BLaER1 treated with 17β-estradiol and CSF1 and Interleukin-3, amounts not matched to agents 10 nM and 100 nM (cell line): ENCODE measurements at regions not wholly inside any gene's neighbourhood (a gene's known extent, or its start where the extent isn't known, plus 50 kb on each side); places are given as distances from the start of the nearest gene placed in this dataset.
A peak's percentile ranks its signal among the peaks of the same experiment; 100 is the strongest.

Experiments
- H3K27ac ChIP-seq, 11 experiments: shearing (Covaris generic); formaldehyde crosslinking; 2 replicates each; pipeline ENCODE4 v1.8.1; 2022
- H3K27me3 ChIP-seq, 11 experiments: shearing (Covaris generic); formaldehyde crosslinking; 2 replicates each; pipeline ENCODE4 v1.8.1; 2022
- H3K36me3 ChIP-seq, 11 experiments: shearing (Covaris generic); formaldehyde crosslinking; 2 replicates each; pipeline ENCODE4 v1.8.1; 2022
- H3K4me1 ChIP-seq, 10 experiments: shearing (Covaris generic); formaldehyde crosslinking; 2 replicates each; pipeline ENCODE4 v1.8.1; 2022
- H3K4me2 ChIP-seq, 11 experiments: shearing (Covaris generic); formaldehyde crosslinking; 2 replicates each; pipeline ENCODE4 v1.8.1; 2022
- H3K4me3 ChIP-seq, 10 experiments: shearing (Covaris generic); formaldehyde crosslinking; 2 replicates each; pipeline ENCODE4 v1.8.1; 2022
- H3K9ac ChIP-seq, 11 experiments: shearing (Covaris generic); formaldehyde crosslinking; 2 replicates each; pipeline ENCODE4 v1.8.1; 2022
- H3K9me3 ChIP-seq, 11 experiments: shearing (Covaris generic); formaldehyde crosslinking; replicated peaks in 1 of 11; 2 replicates each; pipeline ENCODE4 v1.8.1; 2022
- H4K20me1 ChIP-seq, 11 experiments: shearing (Covaris generic); formaldehyde crosslinking; 2 replicates each; pipeline ENCODE4 v1.8.1; 2022
- Cebpa-rat ChIP-seq, 11 experiments: shearing (Covaris generic); IDR thresholded peaks; 2 replicates each; pipeline ENCODE4 v1.8.1; 2022

GRCh38 chr2:234607691-234608090, 110.8 kb upstream of the ARL4C start:
- H3K4me2 ChIP-seq, result no peak overlapping the region
- no peak overlapping the region for H3K4me3 ChIP-seq
- no peak for TF ChIP-seq Cebpa-rat (IDR thresholded peaks at IDR 0.05)
- H3K36me3 ChIP-seq, result no peaks in the 10 kb centered on the region
- peaks cover 0 to 9% (median 0%) of the 10 kb centered on the region in 10 experiments; a peak in 6 of 20 replicates for H3K4me1 ChIP-seq
- no peak overlapping the region for H3K27ac ChIP-seq
- H3K27me3 ChIP-seq, result no peaks in the 10 kb centered on the region
- peaks cover 11 to 28% (median 16%) of the 10 kb centered on the region in 11 experiments; a peak in 19 of 22 replicates for H3K9me3 ChIP-seq
- no peak overlapping the region for H3K9ac ChIP-seq
- no peaks in the 10 kb centered on the region for H4K20me1 ChIP-seq

GRCh38 chr2:234606896-234607295, 110.0 kb upstream of the ARL4C start:
- Histone ChIP-seq H3K36me3 (no peaks in the 10 kb centered on the region), H3K4me3 (no peak overlapping the region), H3K27ac (no peak overlapping the region), H3K9me3 (peaks cover 6 to 22% (median 10%) of the 10 kb centered on the region in 11 experiments; a peak in 19 of 22 replicates), H3K9ac (no peak overlapping the region), H4K20me1 (no peaks in the 10 kb centered on the region), H3K4me2 (no peak overlapping the region), H3K4me1 (peaks cover 0 to 9% (median 0%) of the 10 kb centered on the region in 10 experiments; a peak in 6 of 20 replicates), H3K27me3 (no peaks in the 10 kb centered on the region)
- TF ChIP-seq Cebpa-rat (IDR thresholded peaks at IDR 0.05), result no peak

GRCh38 chr2:234603619-234604018, 106.7 kb upstream of the ARL4C start:
- Histone ChIP-seq H3K9ac (no peak overlapping the region), H3K4me1 (peaks cover 0 to 9% (median 0%) of the 10 kb centered on the region in 10 experiments; a peak in 6 of 20 replicates), H3K36me3 (no peaks in the 10 kb centered on the region), H3K4me2 (no peak overlapping the region), H4K20me1 (no peaks in the 10 kb centered on the region), H3K4me3 (no peak overlapping the region), H3K27me3 (no peaks in the 10 kb centered on the region), H3K9me3 (no peaks in the 10 kb centered on the region), H3K27ac (no peak overlapping the region)
- TF ChIP-seq Cebpa-rat (IDR thresholded peaks at IDR 0.05), result no peak

- Histone ChIP-seq H3K27me3 (no peaks in the 10 kb centered on the region), H4K20me1 (no peaks in the 10 kb centered on the region), H3K9me3 (no peaks in the 10 kb centered on the region), H3K27ac (no peak overlapping the region), H3K36me3 (no peaks in the 10 kb centered on the region), H3K4me3 (no peak overlapping the region), H3K4me1 (peaks cover 0 to 13% (median 8%) of the 10 kb centered on the region in 10 experiments; a peak in 11 of 20 replicates), H3K4me2 (no peak overlapping the region), H3K9ac (no peak overlapping the region)
- no peak for TF ChIP-seq Cebpa-rat (IDR thresholded peaks at IDR 0.05)
Observed at GRCh38 chr2:234601213-234601612, 104.3 kb upstream of the ARL4C start.

- Histone ChIP-seq H3K4me2 (peak overlapping the region in 2 of 11 experiments; percentile 42 to 52; a peak in 1 of 22 replicates), H3K9ac (no peak overlapping the region), H3K27ac (no peak overlapping the region), H3K36me3 (no peaks in the 10 kb centered on the region), H3K27me3 (no peaks in the 10 kb centered on the region), H3K4me3 (no peak overlapping the region), H4K20me1 (no peaks in the 10 kb centered on the region), H3K4me1 (peaks cover 0 to 18% (median 10%) of the 10 kb centered on the region in 10 experiments; a peak in 12 of 20 replicates), H3K9me3 (no peaks in the 10 kb centered on the region; a peak in 1 of 22 replicates)
- TF ChIP-seq Cebpa-rat (IDR thresholded peaks at IDR 0.05), result no peak
Observed at GRCh38 chr2:234597576-234597861, 100.6 kb upstream of the ARL4C start.

GRCh38 chr2:234596696-234597575, 100.1 kb upstream of the ARL4C start:
- peaks cover 0 to 18% (median 10%) of the 10 kb centered on the region in 10 experiments; a peak in 12 of 20 replicates for H3K4me1 ChIP-seq
- H3K36me3 ChIP-seq, result no peaks in the 10 kb centered on the region
- H3K4me2 ChIP-seq, result peak overlapping the region in 7 of 11 experiments; percentile 10 to 52 (median 41); a peak in 8 of 22 replicates
- H3K9me3 ChIP-seq, result no peaks in the 10 kb centered on the region; a peak in 1 of 22 replicates
- H3K9ac ChIP-seq, result no peak overlapping the region
- H3K27me3 ChIP-seq, result no peaks in the 10 kb centered on the region
- no peaks in the 10 kb centered on the region for H4K20me1 ChIP-seq
- TF ChIP-seq Cebpa-rat (IDR thresholded peaks at IDR 0.05), result no peak
- no peak overlapping the region for H3K27ac ChIP-seq
- no peak overlapping the region for H3K4me3 ChIP-seq

- peaks cover 0 to 18% (median 10%) of the 10 kb centered on the region in 10 experiments; a peak in 12 of 20 replicates for H3K4me1 ChIP-seq
- H3K36me3 ChIP-seq, result no peaks in the 10 kb centered on the region
- H3K9ac ChIP-seq, result no peak overlapping the region
- H3K4me3 ChIP-seq, result no peak overlapping the region
- H3K27me3 ChIP-seq, result no peaks in the 10 kb centered on the region
- no peaks in the 10 kb centered on the region; a peak in 1 of 22 replicates for H3K9me3 ChIP-seq
- H3K27ac ChIP-seq, result no peak overlapping the region
- TF ChIP-seq Cebpa-rat (IDR thresholded peaks at IDR 0.05), result no peak
- no peaks in the 10 kb centered on the region for H4K20me1 ChIP-seq
- H3K4me2 ChIP-seq, result no peak overlapping the region
Observed at GRCh38 chr2:234595829-234596228, 98.9 kb upstream of the ARL4C start.

GRCh38 chr2:234594715-234595114, 97.8 kb upstream of the ARL4C start:
- no peak for TF ChIP-seq Cebpa-rat (IDR thresholded peaks at IDR 0.05)
- no peak overlapping the region for H3K27ac ChIP-seq
- H3K4me1 ChIP-seq, result peaks cover 0 to 18% (median 10%) of the 10 kb centered on the region in 10 experiments; a peak in 12 of 20 replicates
- H3K4me3 ChIP-seq, result no peak overlapping the region
- H3K4me2 ChIP-seq, result no peak overlapping the region
- no peaks in the 10 kb centered on the region for H4K20me1 ChIP-seq
- H3K27me3 ChIP-seq, result no peaks in the 10 kb centered on the region
- H3K9me3 ChIP-seq, result no peaks in the 10 kb centered on the region; a peak in 1 of 22 replicates
- no peaks in the 10 kb centered on the region for H3K36me3 ChIP-seq
- no peak overlapping the region for H3K9ac ChIP-seq

- Histone ChIP-seq H3K27me3 (no peaks in the 10 kb centered on the region), H3K4me1 (peaks cover 0 to 18% (median 10%) of the 10 kb centered on the region in 10 experiments; a peak in 12 of 20 replicates), H3K9ac (no peak overlapping the region), H3K9me3 (no peaks in the 10 kb centered on the region; a peak in 1 of 22 replicates), H3K27ac (no peak overlapping the region), H4K20me1 (no peaks in the 10 kb centered on the region), H3K4me2 (peak overlapping the region in 3 of 11 experiments; percentile 9 to 21 (median 18); a peak in 4 of 22 replicates), H3K36me3 (no peaks in the 10 kb centered on the region), H3K4me3 (no peak overlapping the region)
- TF ChIP-seq Cebpa-rat (IDR thresholded peaks at IDR 0.05), result no peak
Observed at GRCh38 chr2:234593636-234594035, 96.8 kb upstream of the ARL4C start.
